ENCODE measurements at regions not wholly inside any gene's neighbourhood (a gene's known extent, or its start where the extent isn't known, plus 50 kb on each side); places are given as distances from the start of the nearest gene placed in this dataset.

- TF ChIP-seq EZH2 (IDR thresholded peaks at IDR 0.05; ENCODE audit: insufficient read depth, poor library complexity, severe bottlenecking) (no peak), EZH2phosphoT487 (IDR thresholded peaks at IDR 0.05; ENCODE audit: insufficient read depth, low read depth) (no peak)
These were observed 61.3 kb upstream of the GPRC5B start for GRCh38 chr16:19945934-19946333.
